ENCODE measurements at regions not wholly inside any gene's neighbourhood (a gene's known extent, or its start where the extent isn't known, plus 50 kb on each side); places are given as distances from the start of the nearest gene placed in this dataset.

DNA sequence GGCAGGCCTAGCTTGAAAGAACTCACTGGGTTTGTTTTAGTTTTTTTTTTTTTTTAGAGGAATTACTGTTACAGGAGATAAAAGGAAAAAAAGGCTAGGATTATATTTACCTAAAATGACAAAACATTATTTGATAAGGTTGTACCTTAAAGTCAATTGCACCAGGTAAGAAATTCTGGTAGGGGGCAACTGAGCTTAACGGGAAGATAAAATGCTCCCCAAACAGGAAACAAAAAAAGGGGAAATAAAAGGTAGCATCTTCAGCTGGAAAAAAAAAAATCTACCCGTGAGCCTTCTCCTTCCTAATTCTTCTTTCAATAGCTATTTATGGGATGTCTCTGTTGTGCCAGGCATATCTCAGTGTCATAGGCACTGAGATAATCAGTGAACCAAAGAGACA is 164.5 kb downstream of the PIK3R1 start:
- DNase-seq, result no peak

DNA sequence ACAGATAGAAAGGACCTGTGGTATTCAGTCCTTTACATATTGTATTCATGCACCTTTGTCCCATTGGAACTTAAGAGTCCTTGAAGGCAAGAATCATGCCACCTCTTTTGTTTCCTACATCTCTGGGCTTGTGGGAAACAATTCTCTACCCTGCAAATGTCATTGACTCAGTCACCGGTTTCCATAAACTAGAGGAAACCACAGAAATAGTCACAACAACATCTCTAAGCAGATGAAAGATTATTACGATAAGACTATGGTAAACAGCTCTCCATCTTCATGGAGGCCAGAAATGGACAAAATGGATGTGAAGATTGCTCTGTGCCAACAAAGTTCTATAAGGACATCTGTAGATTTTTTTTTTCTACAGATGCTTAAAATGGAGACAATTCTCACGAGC is 165.5 kb downstream of the PIK3R1 start:
- no peak for DNase-seq

DNA sequence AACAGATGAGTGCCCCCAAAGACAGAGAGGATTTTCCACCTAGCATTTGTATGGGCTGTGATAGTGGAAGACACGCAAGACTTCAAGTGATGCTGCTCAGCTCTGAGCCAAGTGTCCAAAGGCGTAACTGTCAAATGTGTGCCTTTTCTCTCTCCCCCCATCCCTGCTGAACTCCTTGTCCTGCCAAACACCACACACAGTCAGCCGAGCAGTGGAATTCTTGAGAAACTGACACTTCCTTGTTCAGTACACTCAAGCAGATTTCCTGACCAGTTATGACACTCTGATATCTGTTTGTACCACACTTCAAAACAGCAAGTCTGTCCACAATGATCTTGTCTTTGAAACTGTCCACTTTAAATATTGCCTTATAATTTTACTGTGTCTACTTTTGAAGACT is 166.4 kb downstream of the PIK3R1 start:
- DNase-seq, result no peak

DNA sequence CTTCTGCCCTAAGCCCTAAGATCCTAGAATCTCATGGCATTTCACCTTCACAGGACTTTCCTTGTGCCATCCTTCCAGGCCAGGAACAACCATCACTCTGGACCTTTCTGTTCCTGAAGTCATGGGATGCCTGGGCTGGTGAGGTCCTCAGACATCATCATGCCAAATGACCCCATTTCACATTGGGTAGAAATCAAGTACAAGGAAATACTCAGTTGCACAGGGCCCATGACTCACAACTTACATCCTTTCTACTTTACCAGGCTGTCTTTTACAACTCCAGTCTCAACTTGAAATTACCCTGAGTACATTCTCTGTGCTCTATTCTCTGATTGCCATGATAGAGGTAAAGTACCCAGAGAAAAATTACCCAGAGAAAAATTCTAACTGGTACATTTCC is 167.1 kb downstream of the PIK3R1 start:
- no peak for DNase-seq

DNA sequence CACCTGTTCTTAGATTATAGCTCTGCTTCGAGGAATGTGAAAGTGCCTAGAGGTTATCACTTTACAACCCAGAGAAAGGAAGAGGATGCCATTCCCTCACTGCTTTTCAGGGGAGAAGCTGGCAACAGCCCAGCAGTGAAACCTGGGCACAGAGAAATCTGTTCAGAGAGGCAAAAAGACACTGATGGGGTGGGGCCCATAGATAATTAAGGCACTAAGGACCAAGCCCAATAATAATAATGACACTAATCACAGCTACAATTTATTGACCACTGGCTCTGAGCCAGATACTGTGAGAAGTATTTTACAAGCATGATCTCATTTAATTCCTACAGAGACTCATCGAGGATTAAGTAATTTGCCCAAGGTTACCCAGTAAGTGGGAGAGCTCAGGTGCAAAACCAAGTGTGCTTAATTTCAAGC is 168.3 kb downstream of the PIK3R1 start:
- no peak for DNase-seq

DNA sequence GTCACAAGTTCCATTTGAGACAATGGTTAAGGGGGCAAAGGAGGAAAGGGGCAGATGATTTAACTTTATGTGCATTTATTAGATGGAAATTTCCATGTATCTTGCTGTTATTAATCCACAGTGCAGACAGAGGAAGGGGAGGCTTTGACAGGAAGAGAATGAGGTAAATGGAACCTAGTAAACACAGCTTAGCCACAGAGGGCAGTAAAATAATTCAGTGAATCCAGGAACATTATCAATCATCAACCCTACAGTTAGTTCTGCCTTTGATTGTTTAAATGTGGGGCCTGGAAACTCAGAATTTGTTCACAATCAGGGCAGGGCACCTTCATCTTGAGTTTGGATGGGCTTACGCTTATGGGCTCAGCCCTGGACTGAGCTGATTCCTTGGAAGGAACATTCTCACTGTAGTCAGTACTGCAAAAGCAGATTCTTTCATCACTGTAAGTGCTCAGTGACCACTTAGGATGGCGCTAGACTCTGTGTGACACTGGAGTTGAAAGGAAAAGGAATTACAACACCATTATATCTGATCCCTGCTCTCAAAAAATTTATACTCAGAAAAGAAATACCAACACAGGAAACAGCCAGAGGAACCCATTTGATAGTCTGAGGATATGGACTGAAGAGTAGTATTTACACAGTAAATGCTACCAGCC is 169.5 kb downstream of the PIK3R1 start:
- DNase-seq, result no peak

DNA sequence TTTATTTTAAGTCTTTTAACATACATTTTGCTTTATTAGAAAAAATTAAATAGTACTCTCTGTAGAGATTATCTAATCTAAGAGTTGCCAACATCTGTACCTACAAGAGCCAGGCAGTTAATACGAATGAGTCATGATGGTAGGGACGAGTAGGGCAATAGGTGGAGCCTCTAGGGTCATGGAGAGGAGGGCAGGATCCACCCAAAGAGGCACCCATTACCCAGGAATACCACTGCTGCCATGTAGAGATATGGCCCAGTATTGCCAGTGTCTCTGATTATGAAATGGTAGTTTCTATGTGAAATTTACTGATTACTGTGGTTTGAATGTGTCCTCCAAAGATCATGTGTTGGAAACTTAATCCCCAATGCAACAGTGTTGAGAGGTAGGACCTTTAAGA is 170.4 kb downstream of the PIK3R1 start:
- DNase-seq, result no peak

DNA sequence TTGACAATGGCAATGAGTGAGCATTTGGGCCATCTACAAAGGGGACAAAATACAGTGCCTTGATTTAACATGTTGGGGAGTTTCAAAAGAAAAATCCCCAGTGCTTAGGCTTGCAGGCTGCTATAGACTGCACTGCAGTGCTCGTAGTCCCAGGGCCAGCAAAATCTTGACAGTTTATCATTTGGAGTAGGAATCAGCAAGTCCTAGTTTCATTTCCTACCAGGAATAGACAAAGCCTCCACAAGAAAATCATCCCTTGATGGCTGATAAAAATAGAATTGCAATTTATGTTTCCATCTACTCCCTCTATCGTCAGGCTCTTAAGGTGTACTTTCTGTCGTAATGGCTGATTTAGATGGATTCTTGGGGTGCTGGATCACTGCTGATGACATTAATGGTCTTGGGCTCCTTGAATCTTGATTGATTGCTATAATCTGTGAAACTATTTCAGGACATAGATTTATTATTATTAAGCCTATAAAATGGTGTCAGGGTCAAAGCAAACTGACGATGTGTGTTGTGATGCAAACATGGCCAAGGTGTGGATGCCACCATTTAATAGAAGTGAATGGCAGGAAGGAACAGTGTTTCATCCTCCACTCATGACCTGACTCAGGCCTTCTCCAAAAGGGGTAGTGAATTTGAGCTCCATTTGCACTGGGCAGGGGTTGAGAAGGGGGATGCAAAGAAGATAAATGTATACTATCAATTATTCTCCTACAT is 171.7 kb downstream of the PIK3R1 start:
- no peak for DNase-seq

DNA sequence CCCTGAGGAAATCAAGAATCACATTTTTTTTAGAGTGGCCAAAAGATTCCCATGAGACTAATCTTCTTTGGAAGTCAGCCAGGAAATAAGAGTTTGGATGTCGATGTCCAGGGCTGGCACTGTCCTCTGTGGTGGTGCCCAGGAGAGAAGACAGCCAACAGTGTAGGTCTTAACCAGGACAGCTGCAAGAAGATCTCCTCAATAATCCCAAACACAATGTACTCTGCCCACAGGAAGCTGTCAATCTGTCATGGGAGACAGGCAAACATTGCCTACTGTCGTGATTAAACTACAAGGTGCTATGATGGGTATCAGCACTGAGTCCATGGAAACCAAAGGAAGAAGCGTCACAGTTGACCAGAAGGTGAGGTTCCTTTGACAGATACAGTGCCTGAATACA is 174.1 kb downstream of the PIK3R1 start:
- DNase-seq, result no peak

DNA sequence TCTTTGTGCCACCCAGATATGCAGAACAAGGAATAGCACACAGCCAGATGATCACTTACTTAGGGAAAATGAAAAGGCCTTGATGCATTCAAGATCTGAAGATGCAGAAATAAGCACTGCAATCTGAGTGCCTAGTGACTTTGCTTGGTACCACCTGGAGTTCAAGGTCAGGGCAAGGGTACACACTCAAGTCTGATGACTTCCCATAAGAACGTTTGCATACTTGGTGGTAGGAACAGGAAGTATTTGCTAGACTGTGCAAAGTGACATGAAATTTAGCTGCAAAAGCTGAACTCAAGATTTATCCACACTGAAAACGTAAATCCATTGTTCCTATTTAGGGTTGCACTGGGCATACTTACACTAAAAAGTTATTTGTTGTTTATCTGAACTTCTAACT is 177.1 kb downstream of the PIK3R1 start:
- no peak for DNase-seq

DNA sequence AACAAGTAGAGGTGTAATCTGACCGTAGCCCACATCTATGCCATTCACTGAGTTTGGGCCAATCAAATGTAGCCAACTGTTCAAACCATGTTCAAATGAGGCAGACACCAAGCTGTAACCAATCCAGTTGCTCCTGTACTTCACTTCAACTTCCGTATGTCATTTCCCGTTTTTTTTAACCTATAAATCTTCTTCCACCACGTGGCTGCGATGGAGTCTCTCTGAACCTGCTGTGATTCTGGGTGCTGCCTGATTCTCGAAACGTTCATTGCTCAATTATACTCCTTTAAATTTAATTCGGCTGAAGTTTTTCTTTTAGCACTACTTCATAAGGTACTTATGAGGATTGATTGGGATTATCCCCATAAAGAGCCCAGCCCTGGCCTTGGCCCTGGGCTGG is 179.7 kb downstream of the PIK3R1 start:
- DNase-seq, result no peak

DNA sequence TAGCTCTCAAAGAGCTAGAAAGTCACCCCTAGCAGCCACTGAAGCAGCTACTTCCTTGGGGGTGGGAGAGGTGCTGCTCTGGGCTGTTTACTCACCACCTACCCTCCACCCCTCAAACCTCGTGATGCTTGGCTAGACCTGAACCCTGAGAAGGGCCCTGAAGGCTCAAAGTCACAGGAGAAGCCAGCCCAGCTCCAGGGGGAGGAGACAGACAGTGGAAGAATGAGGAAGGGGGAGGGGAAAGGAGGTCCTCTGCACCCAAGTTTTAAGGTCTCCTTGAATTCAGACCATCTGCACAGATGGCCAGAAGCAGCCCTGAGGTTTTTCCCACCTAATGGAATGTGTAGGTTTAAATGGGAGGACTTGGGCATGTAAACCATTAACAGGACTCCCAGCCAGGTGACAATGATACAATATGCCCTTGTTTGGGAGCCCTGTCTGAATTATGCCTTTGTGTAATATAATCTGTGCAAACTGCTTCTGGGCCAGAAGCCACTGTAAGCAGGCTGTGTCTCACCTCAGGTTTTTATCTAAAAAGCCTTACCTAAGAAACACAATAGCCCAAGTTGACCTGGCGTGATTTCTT is 180.5 kb downstream of the PIK3R1 start:
- no peak for DNase-seq

DNA sequence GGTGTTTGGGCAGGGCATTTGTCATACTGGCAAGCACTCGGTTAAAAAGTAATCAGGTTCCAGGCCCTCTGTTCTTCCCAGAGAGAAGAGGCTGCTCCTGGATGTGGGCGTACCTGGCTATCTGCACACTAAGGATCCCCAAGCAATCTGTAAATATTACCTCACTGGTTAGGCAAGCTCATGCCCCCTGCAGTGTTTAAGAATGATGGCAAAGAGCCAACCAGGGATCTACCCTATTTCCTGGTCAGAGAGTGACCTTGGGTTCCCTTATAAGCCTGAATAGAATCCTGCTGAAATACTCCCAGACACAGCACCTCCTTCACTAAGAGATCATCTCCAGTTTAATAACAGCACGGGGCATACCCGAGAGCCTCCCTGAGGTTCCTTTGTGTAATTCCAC is 181.2 kb downstream of the PIK3R1 start:
- DNase-seq, result peak; percentile 3

DNA sequence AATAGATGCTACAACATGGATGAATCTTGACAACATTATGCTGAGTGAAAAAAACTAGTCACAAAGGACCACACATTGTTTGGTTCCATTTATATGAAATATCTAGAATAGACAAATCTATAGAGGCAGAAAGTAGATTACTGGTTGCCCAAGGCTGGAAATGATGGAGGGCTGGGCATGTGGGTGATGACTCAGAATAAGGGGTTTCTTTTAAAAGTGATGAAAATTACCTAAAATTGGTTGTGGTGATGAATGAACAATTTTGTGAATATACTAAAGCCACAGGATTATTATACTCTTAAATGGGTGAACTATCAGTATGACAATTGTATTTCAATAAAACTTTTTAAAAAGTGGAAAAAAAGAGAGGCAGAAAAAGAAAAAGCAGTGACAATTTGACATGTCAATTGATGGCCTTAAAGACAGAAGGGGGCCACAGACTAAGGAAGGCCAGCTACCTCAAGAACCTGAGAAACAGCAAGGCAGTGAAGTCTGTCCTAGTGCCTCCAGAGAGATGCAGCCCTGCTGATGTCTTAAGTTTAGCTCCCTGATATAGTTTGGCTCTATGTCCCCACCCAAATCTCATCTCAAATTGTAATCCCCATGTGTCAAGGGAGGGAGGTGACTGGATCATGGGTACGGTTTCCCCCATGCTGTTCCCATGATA is 182.7 kb downstream of the PIK3R1 start:
- no peak for DNase-seq

DNA sequence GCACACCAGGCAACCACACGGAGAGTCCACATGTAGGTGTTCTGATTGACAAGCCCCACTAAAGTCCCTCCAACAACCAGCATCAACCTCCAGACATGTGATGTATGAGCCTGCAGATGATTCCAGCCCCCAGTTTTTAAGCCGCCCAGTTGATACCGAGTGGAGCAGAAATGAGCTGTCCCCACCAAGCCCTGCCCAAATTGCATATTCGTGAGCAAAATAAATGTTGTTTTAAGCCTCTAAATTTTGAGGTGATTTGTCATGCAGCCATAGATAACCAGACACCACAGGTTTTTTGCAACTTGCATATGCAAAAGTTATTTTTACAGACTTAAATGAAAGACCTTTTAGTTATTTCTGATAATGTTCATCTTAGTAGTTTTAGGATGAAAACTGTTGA is 187.7 kb downstream of the PIK3R1 start:
- DNase-seq, result no peak

DNA sequence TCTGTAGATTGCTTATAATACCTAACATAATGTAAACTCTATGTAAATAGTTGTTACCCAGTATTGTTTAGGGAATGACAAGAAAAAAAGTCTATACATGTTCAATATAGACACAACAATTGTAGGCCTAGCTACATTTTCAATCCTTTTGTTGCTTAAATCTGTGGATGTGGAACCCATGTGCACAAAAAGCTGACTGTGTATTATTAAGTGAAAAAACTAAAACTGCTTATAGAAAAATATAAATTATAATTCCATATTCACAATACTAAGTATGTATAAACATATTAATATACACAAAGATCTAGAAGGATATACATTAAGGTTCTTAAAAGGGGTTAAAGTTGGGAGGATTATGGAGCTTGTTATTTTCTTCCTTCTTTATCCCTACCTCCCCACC is 188.7 kb downstream of the PIK3R1 start:
- no peak for DNase-seq

DNA sequence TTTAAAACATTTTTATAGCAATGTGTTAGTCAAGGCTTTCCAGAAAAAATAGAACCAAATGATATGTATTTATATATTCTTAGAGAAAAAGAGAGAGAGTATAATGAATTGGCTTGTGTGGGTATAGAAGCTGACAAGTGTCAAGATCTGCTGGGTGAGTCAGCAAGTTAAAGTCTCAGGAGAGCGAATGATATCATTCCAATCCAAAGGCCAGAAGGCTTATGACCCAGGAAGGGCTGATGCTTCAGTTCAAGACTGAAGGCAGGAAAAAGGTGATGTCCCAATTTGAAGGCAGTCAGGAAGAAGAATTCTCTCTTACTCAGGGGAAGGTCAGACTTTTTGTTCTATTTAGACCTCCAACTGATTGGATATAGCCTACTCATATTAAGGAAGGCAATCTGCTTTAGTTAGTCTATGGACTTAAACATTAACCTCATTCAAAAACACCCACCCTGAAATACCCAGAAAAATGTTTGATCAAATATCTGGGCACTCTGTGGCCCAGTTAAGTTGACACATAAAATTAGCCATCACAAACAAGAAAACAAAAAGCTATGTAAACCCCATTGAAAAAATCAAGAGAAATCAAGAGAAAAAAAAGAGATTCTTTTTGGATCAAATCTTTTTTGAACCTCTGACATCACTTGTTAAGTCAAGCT is 189.6 kb downstream of the PIK3R1 start:
- DNase-seq, result no peak

DNA sequence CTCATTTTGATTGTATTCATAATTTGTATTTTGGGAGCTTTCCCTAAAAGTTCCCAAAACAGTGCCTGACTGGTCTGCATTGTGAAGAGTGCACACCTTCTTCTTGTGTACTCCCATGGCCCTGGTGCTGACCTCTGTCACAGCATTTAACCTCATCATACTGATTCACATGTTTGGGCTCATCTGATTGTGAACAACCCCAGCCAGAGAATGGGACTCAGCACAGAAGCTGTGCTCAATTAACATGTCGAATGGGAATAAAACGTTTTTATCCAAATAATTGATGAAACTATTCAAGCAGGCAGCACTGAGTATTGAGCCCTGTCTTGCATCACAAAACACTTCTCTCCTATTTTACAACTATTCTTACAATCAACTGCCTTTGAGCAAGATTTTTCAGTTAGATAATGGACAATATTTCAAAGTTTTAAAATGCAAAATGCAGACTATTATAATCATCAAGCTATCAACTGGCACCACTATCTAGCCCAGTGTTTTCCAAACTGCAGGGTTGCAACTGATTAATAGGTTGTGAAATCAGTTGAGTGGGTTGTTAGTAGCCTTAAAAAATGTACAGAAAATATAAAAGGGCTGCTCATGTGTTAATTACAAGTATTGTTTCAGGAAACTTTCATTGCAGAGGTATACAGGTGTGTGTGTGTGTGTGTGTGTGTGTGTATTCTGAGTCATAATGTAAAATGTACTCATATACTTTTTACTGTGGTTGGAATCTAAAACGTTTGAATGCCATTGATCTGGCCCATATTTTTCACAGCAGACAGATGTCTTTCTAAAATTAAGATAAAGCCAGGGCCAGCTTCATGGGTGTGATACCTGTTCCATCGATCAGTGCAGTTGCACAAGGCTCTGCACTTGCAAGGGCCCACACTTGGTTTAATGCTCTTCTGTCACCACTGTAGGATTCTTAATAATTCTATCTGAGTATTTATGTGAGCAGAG is 190.5 kb downstream of the PIK3R1 start:
- no peak for DNase-seq

DNA sequence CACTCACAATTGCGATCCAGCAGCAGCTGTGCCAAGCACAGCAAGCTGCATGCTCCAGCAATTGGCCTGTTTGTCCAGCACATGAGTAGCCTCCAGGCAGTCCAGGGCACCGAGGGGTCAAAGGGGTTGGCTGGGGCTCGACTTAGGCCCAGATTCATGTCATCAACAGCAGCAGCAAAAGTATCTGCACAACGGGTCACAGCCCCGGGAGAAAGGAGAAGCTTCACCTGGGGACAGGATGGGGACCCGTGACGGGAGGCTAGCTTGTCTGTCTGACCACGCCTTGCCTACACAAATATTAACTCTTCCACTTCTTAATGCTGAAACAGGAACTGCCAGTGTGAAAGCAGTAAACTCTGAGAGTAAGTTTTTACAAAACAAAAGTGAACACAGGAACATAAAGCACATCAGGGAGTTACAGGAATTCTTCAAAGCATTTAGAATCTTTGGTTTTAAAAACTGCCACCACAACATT is 191.2 kb downstream of the PIK3R1 start:
- no peak for DNase-seq

DNA sequence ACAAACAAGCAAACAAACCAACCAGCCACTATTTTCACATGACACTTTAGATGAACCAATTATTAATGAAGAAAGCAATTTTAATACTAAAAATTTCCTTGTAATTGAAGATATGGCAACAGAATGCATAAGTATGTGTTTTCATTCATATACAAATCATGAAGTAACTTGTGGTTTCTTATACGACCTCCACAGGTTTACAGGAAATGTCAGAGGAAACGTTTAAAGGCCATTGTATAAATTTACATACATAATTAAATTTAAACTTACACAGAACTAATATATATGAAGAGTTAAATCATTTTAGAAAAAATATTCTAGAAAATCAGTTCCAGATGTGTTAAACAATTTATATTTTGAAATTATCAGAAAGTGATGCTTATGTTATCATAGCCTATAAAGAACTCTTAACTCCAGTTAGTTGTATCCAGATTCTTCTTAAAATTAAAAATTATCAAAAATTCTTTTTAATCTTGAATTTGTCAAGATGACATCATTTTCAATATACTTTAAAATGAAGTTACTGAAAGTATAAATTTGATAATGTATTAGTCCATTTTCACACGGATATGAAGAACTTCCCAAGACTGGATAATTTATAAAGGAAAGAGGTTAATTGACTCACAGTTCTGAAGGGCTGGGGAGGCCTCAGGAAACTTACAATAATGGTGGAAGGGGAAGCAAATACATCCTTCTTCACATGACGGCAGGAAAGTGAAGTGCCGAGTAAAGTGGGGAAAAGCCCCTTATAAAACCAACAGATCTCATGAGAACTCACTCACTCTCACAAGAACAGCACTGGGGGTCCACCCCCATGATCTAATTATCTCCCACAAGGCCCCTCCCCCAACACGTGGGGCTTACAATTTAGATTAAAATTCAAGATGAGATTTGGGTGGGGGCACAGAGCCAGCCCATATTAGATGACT is 192.0 kb downstream of the PIK3R1 start:
- no peak for DNase-seq

DNA sequence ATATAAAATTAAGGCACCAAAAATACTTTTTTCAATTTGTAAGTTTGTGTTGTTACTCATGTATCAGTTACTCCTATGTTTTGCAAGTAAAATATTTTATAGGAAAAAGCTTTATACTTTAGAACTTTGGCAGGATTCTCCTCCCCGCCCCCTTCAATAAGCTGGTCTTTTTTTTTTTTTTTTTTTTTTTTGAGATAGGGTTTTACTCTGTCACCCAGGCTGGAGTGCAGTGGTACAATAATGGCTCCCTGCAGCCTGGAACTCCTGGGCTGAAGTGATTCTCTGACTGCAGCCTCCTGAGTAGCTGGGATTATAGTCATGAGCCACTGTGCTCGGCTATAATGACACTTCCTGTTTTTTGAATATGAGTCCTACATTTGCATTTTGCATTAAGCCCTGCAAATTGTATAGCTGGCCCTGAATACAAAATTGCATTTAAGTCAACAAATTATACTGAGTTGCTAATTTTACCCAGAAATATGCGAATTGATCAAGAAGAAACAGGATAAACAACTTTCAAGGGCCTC is 192.9 kb downstream of the PIK3R1 start:
- DNase-seq, result no peak
